Glomerular visceral epithelial cell (primary cell): ENCODE measurements at regions not wholly inside any gene's neighbourhood (a gene's known extent, or its start where the extent isn't known, plus 50 kb on each side); places are given as distances from the start of the nearest gene placed in this dataset.

Experiments used
- DNase-seq: peaks from one replicate; pipeline ENCODE4 v3.0.0-alpha.2; 2016; ENCODE audit errors: extremely low spot score

DNA sequence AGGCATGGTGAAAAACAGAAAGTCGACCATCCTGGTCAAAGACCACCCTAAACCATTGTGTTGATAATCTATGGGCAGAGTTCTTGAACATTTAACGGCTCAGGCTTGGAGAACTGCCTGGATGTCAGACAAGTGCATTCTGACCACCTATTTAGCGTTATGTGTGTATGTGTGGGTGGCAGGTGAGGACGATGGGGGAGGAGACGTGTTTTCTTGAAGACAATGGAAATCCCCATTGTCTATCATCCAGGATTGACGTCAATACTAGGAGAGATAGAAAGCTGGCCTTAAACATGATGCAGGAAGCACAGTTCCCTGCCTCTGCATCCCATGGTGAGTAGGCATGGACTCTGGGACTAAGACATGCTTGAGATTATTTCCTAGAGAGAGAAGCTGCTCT is 157.4 kb upstream of the MAF start:
- DNase-seq, result no peak

DNA sequence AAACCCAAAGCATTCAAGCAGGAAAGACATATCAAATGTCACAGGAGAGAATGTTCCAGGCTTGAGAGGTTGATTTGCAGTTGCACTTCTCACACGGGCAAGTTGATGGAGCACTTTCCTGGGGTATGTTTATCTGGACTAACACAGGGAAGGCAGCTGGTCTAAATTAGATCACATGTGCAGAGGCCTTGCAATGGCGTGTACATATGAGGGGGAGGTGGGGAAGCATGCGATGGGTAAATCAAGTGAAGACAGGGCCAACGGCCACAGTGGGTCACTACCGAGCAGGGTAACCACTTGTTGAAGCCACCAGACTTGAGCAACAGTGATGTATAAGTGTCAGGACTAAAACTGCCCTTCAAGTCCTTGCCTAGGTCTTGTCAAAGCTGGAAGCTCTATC is 156.6 kb upstream of the MAF start:
- no peak for DNase-seq

DNA sequence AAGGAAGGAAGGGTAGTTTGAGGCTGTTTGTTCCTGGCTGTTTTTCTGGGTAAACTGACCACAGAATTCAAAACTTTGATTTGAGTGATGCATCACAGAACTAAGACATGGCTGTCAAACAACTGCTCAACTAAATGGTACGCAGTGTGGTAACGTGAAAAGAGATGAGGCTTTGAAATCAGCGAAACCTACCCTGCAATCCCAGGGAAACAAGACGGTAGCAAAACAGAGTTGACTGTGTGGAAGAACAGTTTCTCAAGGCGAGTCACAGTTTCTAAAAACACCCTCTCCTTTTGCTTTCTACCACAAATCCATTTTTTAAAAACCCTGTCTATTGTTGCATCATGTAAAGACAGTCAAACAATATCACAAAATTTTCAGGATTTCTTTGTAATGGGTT is 156.0 kb upstream of the MAF start:
- DNase-seq, result no peak

DNA sequence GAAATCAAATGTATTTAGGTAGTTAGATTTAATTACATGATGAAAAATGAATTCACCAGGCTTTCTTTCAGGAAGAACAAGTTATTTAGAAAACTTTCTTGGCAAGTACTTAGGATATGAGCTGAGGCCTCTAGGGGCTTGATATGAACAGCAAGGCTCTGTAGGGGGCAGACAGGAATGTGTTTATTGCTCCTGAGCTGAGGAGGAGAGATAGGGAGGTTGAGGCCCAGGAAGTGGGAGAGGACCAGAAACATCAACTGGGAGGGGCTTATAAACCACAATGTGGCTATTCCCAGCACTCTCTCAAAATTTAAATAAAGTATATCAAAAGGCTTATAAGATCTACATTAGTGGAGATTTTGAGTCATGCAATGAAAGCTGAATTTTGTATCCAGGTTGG is 154.0 kb upstream of the MAF start:
- no peak for DNase-seq

DNA sequence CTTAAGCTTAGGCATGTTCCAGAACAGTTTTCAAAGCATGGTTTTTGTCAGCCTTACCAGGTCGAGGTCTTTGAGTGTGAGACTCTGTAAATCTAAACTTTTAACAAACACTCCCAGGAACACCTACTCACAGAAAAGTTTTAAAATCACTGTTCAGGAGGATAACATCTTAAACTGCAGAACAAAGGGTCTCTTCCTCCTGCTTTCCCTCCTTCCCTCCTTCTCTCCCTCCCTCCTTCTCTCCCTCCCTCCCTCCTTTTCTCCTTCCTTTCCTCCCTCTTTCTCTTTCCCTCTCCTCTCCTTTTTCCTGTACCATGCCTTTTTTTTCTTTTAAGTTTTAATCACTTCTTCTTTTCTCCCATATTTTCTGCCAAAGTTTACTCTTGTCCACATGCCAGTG is 153.5 kb upstream of the MAF start:
- no peak for DNase-seq

DNA sequence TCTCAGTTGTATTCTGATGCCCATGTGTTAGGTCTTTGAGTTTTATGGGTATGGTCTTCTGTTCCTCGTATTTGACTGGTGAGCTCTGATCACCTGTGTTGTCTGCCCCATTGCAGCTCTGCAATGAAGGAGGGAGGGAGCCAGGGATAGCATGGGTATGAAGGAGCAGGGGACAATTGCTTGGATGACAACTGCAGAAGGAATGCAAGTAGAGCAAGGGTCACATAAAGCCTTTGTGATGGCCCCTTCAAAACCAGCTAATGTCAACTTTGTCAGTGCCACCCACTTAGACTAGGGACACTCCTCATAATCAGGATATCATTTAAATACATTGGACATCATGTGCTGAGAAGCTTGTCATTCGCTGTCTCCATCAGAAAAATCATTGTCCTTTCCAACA is 152.7 kb upstream of the MAF start:
- DNase-seq, result no peak

DNA sequence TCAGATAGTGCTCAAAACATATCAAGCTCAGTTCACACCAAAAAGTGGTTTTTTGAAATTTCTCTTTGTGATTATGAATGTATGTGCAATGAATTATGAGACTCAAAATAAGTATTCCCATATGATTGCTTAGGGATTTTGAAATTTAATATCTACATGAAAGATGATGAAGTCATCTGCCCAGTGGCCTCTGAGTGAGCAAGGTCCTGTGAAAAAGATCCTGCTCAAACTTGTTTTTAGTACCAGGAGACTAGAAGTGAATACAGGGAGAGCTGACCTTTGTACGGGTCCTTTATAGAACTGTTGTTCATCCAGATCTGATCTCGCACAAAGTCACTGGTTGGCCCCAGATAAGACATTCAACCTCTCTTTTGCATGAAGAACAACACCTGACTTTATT is 151.9 kb upstream of the MAF start:
- DNase-seq, result no peak

DNA sequence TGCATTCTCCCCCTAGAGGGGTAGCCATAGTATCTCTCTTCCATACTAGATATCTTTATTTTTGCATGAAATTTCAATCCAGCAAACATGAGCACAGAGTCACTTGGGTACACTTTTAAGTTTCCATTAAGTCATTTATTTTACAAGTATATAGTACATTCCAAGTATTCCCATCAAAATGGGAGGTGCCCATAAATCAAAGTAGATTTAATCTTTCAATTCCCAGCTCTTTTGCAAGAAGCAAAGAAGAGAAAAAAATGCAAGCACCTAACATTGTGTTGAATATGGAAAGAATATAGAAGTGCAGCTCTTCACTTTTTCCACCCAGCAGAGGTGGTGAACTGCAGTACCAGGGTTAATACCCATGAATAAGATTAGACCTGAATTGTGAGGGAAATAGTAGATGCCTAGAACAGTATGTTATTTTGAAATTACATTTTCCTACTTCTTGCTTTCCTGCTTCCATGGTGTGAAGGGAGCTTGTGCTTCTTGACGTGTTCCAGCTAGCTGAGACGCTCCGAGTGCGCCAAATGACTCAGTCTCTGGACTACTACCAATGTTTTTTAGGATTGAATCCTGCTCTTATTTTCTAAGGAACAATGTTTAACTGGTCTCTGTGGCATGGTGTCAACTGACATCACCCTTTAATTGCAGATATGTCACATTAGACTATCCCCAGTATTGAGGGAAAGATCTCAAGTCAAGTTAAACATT is 151.1 kb upstream of the MAF start:
- DNase-seq, result no peak

DNA sequence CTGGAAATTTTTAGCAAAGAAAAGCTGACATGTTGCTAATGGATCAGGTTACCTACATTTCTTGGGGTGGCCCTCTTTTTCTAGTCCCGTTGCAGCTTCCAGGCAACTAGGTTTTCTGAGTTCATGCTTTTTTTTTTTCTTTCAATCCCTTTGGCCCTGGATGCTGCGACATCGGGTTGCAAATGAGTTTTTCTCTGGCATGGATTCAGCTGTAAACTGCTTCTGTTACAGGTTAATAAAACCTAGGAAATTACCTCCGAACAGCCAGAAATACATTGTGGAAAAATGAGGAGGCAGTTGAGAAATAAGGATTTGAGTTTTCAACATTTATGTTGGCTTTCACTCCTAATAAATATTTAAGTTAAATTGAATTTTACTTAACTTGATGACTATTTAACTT is 149.8 kb upstream of the MAF start:
- no peak for DNase-seq

DNA sequence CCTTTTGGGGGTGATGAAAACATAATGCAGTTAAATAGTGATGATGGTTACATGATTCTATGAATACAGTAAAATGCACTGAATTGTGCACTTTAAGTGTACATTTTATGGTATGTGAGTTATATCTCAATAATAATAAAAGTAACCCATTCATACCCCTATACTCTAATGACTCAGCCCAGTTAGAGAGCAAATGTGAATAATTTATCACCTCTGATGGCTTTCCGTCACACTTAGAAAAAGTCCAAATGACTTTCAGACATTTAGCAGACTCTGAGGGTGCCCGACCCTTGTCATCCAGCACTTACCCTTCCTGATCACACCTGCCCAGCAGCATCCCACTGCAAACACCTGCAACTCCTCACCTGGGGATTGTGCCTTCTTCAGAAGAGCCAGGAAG is 148.1 kb upstream of the MAF start:
- no peak for DNase-seq

DNA sequence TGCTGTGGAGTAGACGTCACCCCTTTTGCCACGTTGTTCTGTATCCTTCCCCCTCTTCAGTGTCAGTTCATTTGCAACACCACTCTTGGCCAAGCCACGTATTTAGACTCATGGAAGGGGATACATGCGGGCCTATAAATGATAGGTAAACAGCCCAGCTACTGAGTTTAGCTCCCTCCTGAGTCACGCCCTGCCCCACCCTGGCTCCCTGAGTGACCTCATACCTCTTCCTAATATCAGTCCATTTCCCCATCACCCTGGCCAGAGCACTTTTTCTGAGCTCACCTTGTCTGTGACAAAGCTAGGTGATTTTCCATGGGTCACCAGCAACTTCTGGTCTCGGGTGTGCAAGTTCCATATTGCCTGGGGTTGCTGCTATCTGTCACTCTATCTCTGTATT is 147.2 kb upstream of the MAF start:
- DNase-seq, result no peak

DNA sequence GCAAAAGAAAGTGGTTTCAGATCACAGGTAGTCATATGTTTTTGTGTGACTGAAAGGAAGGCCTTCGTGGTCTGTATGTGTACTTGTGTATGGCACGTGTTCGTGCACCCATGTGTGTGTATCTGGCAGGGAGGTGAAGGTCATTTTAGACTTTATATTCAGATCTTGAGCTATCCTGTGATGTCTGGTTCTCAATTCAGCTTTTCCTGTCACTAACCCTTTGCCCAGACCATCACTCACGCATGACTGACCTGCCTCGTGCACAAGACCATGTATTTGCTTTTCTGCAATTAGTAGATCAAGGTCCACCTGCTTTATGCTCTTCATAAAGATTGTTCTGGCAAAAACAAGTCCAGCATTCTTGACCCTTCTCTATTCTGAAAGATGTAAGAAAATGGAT is 139.7 kb upstream of the MAF start:
- no peak for DNase-seq

DNA sequence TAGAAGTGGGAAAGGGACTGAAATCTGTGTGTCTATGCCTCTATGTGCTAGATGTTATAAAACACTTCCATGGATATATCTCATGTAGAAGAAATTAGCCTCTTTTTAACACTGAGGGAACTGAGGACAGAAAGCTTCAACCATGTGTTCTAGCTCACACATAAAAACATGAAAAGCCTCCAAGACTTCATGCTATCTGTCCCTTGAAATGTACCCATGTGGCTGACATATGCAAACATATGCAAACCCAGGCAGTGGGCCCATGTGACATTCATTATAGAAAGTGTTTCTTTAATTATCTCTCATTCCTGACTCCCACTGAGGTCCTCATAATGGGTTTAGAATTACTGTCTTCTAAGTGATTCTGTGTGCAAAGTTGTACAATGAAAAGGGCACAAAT is 134.7 kb upstream of the MAF start:
- no peak for DNase-seq

DNA sequence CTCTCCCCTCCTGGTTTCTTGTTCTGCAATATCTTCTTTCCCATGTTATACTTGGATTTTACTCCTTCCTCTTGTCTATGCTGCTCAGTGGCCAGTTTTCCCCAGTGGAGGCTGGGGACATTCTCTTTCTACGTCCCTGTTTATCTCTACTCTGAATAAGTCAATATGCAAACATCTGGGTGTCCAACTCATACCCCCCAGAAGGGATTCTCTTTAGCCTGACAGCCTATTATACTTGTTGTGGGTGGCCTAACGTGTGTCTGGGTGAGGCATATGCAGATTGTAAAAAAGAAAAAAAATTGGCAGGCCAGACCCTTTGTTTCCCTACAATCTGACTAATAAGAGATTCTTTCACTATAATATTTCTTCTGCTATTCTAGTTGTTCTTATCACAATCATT is 134.2 kb upstream of the MAF start:
- no peak for DNase-seq

DNA sequence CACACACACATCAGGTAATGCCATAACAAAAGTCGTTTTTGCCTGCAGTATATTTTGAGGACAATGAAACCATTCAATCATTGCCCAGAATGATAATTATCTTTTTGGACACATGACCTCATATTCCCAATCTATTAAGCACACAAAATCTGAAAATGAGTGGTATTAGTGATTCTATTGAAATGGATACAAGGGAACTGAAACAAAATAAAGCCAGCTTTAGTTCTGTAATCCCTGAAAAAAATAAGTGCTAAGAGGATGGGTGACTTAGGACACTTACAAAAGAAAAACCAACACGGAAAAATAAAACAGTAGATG is 128.3 kb upstream of the MAF start:
- DNase-seq, result no peak

DNA sequence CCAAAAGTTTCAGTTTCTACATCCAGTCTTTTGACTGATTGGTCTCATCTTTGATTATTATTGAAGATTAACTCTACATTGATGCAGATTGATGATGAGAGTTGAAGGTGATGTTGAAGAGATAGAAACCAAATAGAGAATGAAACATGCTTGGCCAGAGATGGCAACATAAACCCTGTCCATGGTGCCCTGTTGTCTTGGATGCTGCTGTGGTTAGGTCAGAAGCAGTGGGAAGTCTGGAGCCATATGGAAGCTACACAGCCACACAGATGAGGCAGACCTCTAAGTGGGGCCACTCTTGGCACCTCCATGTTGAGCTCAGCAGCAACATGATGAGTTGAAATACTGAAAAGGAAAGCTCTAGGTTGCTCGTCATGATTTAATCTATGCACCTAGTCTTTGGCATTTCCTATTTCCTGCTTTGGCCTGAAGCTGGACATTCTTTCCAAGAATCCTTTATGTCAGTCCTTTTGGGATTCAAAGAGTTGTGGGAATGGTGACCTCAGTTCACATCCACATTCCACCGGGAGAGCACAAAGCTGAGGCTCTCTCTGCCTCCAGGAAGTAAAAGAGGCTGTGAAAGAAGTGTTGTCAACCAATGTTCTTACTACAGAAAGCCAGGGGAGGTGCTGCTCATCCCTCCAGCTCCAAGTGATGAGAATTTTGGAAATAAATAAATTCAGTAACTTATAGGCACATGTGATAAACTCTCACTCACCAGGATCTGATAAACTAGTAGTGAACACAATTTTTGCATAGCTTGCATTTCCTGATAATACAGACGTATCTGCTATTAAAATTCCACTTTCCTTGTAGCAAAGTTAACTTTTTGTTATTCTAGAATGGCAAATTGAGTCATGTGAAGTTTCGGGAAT is 127.7 kb upstream of the MAF start:
- no peak for DNase-seq

DNA sequence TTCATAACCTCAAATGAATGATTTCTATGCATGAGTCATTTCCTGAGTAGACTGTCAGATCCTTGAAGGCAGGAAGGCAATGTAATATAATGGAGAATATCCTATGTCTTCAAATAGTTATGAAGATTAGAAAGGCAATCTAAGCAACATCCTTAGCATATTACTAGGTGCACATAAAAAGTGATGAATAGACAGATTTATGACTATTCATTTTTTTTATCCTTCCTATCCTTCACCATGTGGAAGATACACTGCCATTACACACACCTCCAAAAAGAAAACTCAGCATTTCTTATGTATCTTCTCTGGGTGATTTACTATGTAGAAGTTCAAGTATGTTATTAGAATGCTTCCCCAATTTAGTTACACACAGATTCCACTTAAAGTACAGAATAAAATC is 126.4 kb upstream of the MAF start:
- DNase-seq, result no peak

DNA sequence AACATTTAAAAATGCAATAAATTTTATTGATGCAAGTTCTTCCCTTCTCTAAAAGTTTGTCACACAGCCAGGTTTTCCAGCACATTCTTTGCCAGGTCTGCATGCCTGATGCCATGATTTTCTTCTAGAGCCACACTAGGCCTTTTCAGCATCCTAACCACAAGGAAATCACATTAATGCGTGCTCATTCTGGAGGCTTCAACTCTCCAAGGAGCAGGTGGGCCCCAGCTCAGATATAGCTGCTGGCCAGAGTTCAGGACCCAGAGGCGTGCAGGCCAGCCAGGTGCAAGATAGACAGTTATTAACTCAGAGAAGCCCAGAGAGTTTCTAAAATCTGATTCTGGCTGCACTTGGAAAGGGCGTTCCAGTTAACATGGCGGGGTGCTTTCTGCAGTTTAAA is 124.5 kb upstream of the MAF start:
- no peak for DNase-seq

DNA sequence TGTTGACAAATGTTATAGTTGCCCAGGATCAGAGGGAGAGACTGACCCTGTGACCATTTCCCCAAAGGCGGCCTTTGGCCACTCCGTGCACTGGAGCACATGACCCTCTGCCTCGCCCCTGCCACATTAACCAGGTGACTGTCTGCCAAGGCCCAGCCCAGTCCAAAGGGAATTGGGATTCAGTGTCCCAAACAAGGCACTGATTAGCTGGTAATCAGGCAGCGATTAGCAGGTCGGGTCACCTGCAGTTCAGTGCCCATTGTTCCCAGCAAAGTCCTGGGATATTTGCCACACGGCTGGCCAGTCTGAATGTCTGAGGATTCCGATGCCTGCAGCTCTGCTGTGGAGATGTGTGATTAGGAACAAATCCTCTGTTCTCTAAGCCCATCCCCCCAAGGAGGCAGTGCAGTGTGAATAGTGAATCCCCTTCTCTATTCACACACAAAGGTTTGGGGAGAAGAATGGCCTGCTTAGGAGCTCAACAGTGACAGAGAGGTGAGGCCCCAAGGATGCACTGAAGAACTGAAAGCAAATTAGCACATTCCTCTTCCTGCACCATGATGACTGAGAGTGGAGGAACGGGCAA is 123.1 kb upstream of the MAF start:
- DNase-seq, result no peak

DNA sequence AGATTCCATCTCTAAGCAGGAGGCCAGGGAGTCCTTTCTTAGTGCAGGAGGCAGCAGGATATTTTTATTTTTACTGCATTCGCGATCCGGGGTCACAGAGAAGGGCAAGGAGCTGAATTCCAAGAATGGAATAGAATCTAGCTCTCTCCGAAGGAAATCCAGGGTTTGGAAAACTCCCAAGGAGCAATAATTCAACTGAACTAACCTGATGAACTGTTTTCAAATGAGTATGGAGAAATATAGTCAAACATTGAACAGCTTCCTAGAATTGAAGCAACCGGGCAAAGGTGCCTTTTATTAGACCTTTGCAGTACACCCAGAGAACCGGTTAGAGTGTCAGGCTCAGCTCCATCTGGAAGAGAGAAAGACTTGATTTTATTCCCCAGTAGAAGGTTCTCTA is 120.7 kb upstream of the MAF start:
- DNase-seq, result no peak

DNA sequence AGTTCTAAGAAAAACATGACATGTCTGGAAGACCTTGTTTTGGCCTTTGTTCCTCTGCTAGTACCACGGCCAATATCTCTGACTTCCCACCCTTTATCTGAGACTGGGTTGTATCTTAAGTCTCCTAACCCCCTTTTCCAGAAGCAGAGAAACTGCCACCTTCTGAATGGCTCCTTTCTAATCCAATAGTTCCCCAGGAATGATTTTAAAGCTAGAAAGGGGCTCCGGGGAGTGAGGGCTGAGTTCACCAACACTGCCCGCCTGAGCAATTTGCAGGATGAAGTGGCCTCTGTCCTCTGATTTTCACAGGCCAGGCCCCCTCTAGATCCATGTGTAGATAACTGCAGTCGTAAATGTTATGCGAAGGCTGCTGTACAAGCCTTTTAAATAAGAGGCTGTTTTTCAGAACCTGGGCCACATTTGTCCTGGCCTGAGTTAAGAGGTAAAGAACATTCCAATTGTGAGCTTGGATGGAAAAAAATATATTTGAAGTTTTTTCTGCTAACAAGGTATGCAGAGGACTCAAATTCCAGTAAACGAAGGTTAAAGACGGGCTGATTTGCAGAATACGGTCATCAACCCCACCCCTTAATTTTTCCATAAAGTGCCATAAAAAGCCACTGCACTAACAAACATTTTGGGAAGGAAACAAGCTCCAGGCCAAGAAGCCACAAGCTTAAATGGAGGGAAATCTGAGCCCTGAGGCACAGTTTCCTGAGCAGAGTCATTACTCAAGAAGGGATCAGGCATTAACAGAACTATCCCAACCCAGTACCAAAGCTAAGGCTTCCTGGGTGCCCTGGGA is 117.0 kb upstream of the MAF start:
- DNase-seq, result no peak

DNA sequence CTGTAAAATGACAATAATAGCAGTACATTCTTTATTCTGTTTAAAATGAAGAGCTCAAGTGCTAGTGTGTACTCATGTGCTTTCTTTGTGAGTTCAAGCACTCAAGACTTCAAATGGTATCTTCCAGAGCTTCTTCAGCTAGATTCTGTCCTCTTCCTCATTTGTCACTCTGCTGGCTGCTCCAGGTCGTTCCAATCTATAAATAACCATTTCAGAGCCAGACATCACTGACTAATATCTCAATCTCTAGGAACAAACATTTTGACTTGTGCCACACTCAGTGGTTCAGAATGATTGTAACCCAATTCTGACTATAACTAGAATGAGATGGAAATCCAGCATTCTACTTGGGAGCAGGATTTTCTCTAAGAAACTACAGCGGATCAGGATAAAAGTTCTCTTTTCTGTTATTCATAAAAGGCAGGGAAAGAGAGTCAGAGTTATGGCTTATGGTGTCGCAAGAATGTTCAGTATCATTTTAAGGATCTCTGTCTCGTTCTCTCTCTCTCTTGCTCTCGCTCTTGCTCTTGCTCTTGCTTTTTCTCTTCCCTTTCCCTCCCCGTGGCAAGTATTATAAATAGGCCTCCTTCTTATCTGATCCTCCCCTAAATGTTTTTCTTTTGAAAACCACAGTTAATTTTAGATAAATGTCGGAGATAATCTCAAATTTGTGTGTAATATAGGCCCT is 116.3 kb upstream of the MAF start:
- no peak for DNase-seq
